HepG2 (cell line): ENCODE measurements at regions not wholly inside any gene's neighbourhood (a gene's known extent, or its start where the extent isn't known, plus 50 kb on each side); places are given as distances from the start of the nearest gene placed in this dataset.

Experiments
- CEBPZ ChIP-seq: IDR thresholded peaks from 2 replicates; pipeline ENCODE4 v1.6.1; 2012; ENCODE audit warnings: low read length, improper control_type of control experiment
- DZIP1 ChIP-seq: sonication (generic); formaldehyde crosslinking; IDR thresholded peaks from 2 replicates; pipeline ENCODE4 v1.5.0; 2020; ENCODE audit warnings: mild to moderate bottlenecking, missing genetic modification reagents
- ETV5 ChIP-seq: IDR thresholded peaks from 2 replicates; pipeline ENCODE4 v1.6.1; 2018; ENCODE audit warnings: missing biosample characterization, missing genetic modification reagents, inconsistent platforms, borderline replicate concordance
- FOXM1 ChIP-seq: sonication (generic); formaldehyde crosslinking; IDR thresholded peaks from 2 replicates; pipeline ENCODE4 v1.5.0; 2020; ENCODE audit warnings: missing genetic modification reagents
- GTF2F1 ChIP-seq: fragments of 150-350 bp; IDR thresholded peaks from 2 replicates; pipeline ENCODE4 v1.6.1; 2014; ENCODE audit warnings: low read length
- HNF4A ChIP-seq: sonication (generic); formaldehyde crosslinking; IDR thresholded peaks from 2 replicates; pipeline ENCODE4 v1.4.0; 2020; ENCODE audit warnings: missing genetic modification reagents
- SNAPC4 ChIP-seq: sonication (generic); formaldehyde crosslinking; IDR thresholded peaks from 2 replicates; pipeline ENCODE4 v1.4.0; 2020; ENCODE audit warnings: mild to moderate bottlenecking, missing genetic modification reagents
- SOX6 ChIP-seq, 2 experiments: fragments of 450-650 bp in 1 of 2; sonication (generic) in 1 of 2; formaldehyde crosslinking in 1 of 2; IDR thresholded peaks; 2 replicates each; pipeline versions ENCODE4 v1.4.0 to v1.6.1; 2017 to 2020; ENCODE audit warnings: antibody characterized with exemption in 1 of 2, mild to moderate bottlenecking in 1 of 2, missing genetic modification reagents in 1 of 2
- SP1 ChIP-seq, 2 experiments: fragments of 450-650 bp in 1 of 2; sonication (generic) in 1 of 2; formaldehyde crosslinking in 1 of 2; IDR thresholded peaks; 2 replicates each; pipeline versions ENCODE4 v1.4.0 to v1.6.1; 2016 to 2020; ENCODE audit warnings: missing genetic modification reagents in 1 of 2
- THRA ChIP-seq: sonication (generic); formaldehyde crosslinking; IDR thresholded peaks from 2 replicates; pipeline ENCODE4 v1.4.0; 2020; ENCODE audit warnings: missing genetic modification reagents, borderline replicate concordance
- ZHX1 ChIP-seq: sonication (generic); formaldehyde crosslinking; IDR thresholded peaks from 2 replicates; pipeline ENCODE4 v1.8.1; 2022; ENCODE audit warnings: low read depth, mild to moderate bottlenecking, missing genetic modification reagents
- ZNF3 ChIP-seq: IDR thresholded peaks from 2 replicates; pipeline ENCODE4 v1.7.0; 2017; ENCODE audit warnings: inconsistent platforms
- ZNF556 ChIP-seq: sonication (generic); formaldehyde crosslinking; IDR thresholded peaks from 2 replicates; pipeline ENCODE4 v1.4.0; 2020; ENCODE audit warnings: mild to moderate bottlenecking, missing genetic modification reagents, borderline replicate concordance
- ZNF747 ChIP-seq: sonication (generic); formaldehyde crosslinking; IDR thresholded peaks from 2 replicates; pipeline ENCODE4 v1.8.1; 2023; ENCODE audit warnings: missing genetic modification reagents, mild to moderate bottlenecking, borderline replicate concordance

- TF ChIP-seq ZHX1 (CRISPR knock-in tag) (0 out of 2 replicates have a peak, but pooled peaks have one; percentile 39), THRA (CRISPR knock-in tag) (no peak), ETV5 (CRISPR knock-in tag) (0 out of 2 replicates have a peak, but pooled peaks have one; percentile 36), HNF4A (CRISPR knock-in tag) (no peak), DZIP1 (CRISPR knock-in tag) (no peak), CEBPZ (no peak), SOX6 (IDR thresholded peaks at IDR 0.05) (no peak), SOX6 (CRISPR knock-in tag; IDR thresholded peaks at IDR 0.05) (peak; percentile 55), SP1 (IDR thresholded peaks at IDR 0.05) (no peak), SP1 (CRISPR knock-in tag; IDR thresholded peaks at IDR 0.05) (no peak), ZNF747 (CRISPR knock-in tag) (no peak), FOXM1 (CRISPR knock-in tag) (no peak), ZNF556 (no peak), SNAPC4 (CRISPR knock-in tag) (no peak), ZNF3 (no peak), GTF2F1 (no peak)
Observed at GRCh38 chr14:100398044-100398443, 74.9 kb downstream of the SLC25A47 start (continued).
